KOPT-K1 (cell line): ENCODE measurements at regions not wholly inside any gene's neighbourhood (a gene's known extent, or its start where the extent isn't known, plus 50 kb on each side); places are given as distances from the start of the nearest gene placed in this dataset.
"Not testable (repeated sequence)": the region's sequence is repeated elsewhere in the genome, so short reads cannot be mapped to it uniquely, and the experiment has no call there.

ENCODE experiments used
- H3K27ac ChIP-seq: fragments of 200-600 bp; sonication (generic); 2 replicates; pipeline ENCODE4 v1.5.1; 2016; ENCODE audit warnings: antibody characterized with exemption, mild to moderate bottlenecking, low read depth, low read length; ENCODE audit not compliant: poor library complexity, severe bottlenecking
- H3K36me3 ChIP-seq: fragments of 200-600 bp; sonication (generic); 2 replicates; pipeline ENCODE4 v1.5.1; 2017; ENCODE audit warnings: antibody characterized with exemption, mild to moderate bottlenecking, low read length, moderate library complexity; ENCODE audit not compliant: insufficient read depth
- H3K9me3 ChIP-seq: fragments of 200-600 bp; sonication (generic); 2 replicates; pipeline ENCODE4 v1.5.1; 2017; ENCODE audit warnings: antibody characterized with exemption, low read length, mild to moderate bottlenecking; ENCODE audit not compliant: insufficient read depth, poor library complexity, severe bottlenecking

DNA sequence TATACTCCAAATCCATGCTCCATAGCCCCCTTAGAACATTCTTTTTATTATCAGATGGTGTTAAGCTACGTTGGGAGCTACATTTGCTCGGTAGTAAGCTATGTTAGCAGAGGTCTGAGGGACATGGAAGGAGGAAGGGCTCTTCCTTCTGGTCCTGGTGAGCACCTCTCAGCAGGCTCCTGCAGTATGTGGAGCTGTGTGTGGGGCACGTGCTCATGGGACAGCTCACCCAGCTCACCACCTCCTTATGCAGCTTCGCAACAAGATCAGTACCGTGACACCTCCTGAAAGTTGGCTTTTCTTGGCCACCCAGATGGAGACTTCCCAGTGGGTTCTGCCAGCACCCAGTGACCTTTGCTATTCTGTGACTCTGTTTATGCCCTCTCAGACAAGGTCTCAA lies 400.5 kb upstream of the SLC10A2 start:
- Histone ChIP-seq H3K9me3 (no peaks in the 10 kb centered on the region), H3K27ac (no peak overlapping the region), H3K36me3 (no peaks in the 10 kb centered on the region)

DNA sequence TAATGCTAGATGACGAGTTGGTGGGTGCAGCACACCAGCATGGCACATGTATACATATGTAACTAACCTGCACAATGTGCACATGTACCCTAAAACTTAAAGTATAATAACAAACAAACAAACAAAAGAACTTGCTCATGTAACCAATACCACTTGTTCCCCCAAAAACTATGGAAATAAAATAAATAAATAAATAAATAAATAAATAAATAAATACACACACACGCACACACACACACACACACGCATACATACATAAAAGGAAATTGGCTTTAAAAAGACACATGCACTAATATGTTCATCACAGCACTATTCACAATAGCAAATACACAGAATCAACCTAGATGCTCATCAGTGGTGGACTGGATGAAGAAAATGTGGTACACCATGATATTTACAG lies 394.0 kb upstream of the SLC10A2 start:
- not testable (repeated sequence) for H3K27ac ChIP-seq, H3K36me3 ChIP-seq, H3K9me3 ChIP-seq

DNA sequence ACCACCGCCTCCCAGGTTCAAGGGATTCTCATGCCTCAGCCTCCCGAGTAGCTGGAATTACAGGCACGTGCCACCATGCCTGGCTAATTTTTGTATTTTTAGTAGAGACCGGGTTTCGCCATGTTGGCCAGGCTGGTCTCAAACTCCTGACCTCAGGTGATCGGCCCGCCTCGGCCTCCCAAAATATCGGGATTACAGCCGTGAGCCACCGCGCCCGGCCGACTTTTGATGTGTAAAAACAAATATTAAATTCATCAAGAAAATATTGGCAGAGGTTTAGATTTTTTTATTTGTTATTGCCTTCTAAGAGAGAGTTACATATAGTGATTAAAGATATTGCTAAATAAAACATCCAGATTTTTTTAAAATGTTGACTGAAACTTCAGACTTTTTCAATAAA lies 390.8 kb upstream of the SLC10A2 start:
- H3K27ac ChIP-seq, H3K36me3 ChIP-seq, H3K9me3 ChIP-seq: not testable (repeated sequence)

DNA sequence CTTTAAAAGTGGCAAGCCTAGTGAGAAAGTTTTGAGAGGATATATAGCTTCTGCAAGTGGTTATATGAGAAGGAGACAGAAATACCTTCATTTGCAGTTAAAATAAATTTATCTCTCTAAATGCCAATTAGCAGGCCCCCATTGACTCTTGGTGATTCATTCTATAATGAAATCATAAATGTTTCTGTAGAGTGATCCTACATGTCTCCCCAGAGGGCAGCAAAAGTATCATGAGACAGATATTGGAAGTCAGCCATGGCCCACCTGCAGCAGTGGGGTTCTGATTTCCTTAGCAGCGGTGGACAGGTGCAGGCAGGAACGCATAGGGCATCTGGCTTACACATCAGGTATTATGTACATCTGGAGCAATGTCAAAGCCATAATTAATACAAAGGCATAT lies 385.4 kb upstream of the SLC10A2 start:
- Histone ChIP-seq H3K27ac (no peak overlapping the region), H3K36me3 (no peaks in the 10 kb centered on the region), H3K9me3 (no peaks in the 10 kb centered on the region)

DNA sequence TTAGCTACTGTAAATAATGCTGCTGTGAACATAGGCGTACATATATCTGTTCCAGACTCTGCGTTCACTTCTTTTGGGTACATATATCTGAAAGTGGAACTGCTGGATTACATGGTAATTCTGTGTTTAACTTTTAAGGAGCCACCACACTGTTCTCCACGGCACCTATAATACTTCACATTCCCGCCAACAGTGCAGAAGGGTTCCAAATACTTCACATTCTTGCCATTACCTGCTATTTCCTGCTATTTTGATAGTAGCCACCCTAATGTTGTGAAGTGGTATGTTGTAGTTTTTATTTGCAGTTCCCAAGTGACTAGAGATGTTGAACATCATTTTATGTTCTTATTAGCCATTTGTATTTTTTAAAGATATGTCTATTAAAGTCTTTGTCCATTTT lies 377.4 kb upstream of the SLC10A2 start:
- H3K36me3 ChIP-seq, result no peaks in the 10 kb centered on the region
- no peak overlapping the region for H3K27ac ChIP-seq
- H3K9me3 ChIP-seq, result no peaks in the 10 kb centered on the region

DNA sequence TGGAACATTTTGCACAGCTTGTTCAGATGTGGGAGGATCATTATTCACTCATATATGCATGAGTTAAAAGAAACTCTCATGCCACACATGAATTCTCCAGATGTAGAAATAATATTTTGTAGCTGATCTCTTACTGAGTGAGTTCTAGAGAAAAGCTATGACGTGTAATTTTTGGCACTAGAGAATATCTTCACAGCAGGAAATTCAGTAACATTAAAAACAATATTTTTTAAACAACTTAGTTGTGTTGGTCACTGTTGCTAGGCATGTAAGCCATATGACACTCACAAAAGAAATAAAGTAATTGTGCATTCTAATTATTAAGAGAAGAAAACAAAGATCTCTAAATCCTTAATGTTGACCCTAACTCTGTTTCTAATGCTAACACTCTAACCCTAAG lies 371.4 kb upstream of the SLC10A2 start:
- H3K27ac ChIP-seq, result no peak overlapping the region
- H3K36me3 ChIP-seq, result no peaks in the 10 kb centered on the region
- no peaks in the 10 kb centered on the region for H3K9me3 ChIP-seq

DNA sequence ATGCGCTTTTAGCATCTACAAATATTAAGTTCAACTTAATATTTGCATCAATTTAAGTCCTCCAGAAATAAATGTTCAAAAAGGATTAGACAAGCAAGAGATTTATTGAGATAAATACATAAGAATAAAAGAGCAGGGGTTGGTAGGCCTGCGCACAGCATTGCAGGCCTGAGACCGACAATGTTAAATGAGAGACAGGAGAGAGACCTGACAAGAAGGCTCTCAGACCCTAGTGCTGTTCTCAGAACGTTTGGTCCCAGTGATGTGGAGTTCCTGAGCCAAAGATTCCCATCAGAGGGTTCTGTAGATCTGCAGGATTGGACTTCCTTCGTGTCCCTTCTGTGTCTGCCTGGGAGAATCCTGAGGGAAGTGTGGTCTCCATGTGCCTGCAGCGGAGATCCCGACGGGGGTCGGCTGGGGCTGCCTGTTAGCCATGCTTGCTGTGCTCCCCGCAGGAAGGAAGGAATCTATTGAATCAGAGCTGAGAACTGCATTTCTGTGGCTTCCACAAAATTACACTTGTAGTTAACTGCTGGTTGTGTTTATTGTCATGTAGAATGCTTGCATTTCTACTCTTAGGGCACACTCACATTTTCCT lies 369.9 kb upstream of the SLC10A2 start:
- Histone ChIP-seq H3K9me3 (no peaks in the 10 kb centered on the region), H3K27ac (no peak overlapping the region), H3K36me3 (no peaks in the 10 kb centered on the region)

DNA sequence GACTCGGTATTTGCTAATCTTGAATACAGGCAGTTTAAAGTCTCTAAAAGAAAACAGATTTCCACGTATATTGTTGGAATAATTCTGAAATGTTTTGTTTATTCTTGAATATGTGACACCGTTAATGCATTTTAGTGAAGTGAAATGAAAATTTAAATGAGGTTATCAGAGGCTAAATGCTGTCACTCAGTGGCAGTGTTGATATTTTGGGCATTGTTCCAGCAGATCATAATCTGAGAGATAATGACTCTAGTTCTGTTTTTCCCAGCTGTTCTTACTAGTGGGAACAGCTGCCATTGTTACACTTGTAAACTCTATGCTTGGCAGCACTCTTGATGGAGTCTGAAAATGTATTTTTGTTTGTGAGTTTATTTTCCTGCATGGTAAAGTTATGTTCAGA lies 365.6 kb upstream of the SLC10A2 start:
- H3K9me3 ChIP-seq, result no peaks in the 10 kb centered on the region
- H3K36me3 ChIP-seq, result no peaks in the 10 kb centered on the region
- no peak overlapping the region for H3K27ac ChIP-seq

DNA sequence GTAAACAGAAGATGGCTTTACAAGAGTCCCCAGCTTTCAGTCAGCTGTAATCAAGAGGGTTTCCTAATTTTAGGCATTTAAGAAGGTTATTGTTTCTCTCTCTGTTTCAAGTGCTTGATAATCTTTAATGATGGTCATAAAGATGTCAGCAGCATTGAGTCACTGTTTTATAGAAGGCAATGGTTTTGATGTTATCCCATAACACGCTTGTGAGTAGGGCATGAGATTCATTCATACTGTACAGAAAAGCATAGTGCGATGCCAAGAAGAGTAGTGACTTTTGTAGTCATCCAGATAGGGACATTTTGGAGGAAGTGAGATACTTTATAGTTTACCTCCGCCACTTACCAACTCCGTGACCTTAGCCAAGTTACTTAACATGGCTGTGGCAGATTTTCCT lies 364.2 kb upstream of the SLC10A2 start:
- Histone ChIP-seq H3K36me3 (no peaks in the 10 kb centered on the region), H3K27ac (no peak overlapping the region), H3K9me3 (no peaks in the 10 kb centered on the region)

DNA sequence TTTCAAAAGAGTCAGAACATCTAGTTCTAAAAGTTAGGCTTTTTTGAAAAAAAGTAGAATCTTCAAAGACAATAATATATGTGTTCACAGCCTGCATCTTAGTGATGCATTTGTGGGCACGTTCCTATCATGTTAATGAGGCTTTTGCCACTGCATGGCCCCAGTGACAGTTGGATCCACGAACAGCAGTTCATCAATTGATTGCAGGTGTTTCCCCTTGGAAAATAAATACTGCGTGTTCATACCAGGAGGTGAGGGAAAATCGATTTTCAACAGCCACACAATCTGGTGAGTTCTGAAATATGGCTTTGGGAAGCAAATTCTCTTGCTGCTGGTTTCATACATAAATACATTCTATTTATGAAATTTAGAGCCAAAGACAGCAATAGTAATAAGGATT lies 343.8 kb upstream of the SLC10A2 start:
- Histone ChIP-seq H3K36me3 (no peaks in the 10 kb centered on the region), H3K9me3 (no peaks in the 10 kb centered on the region), H3K27ac (no peak overlapping the region)

DNA sequence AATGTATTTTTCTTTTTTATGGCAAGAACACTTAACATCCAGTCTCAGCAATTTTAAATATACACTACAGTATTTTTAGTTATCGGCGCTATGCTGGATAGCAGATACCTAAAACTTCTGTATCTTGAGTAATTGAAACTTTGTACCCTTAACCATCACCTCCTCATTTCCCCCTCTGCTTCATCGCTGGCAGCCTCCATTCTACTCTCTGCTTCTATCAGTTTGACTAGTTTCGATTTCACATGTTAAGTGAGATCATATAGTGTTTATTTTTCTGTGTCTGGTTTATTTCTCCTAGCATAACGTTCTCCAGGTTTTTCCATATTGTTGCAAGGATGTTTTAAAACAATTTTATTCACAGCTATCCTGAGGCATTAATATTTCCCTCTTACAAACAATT lies 340.8 kb upstream of the SLC10A2 start:
- Histone ChIP-seq H3K9me3 (no peaks in the 10 kb centered on the region), H3K27ac (no peak overlapping the region), H3K36me3 (no peaks in the 10 kb centered on the region)

DNA sequence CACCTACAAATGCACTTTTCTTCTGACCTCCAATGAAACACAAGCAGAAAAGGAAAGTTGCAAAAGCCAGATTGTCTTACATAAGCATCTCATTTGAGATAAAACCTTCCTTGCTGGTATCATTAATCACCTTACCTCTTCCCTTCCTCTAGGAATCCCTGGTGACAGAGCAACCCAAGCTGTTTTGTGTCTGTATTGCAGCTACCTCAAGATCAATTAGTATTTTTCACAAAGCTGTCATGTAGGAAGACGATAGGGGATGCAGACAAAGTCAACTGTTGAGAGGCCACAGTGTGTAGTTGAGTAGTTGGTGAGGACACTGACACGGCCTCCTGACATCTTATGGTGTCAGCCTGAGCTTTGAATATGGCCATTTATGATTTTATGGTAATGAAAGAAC lies 339.1 kb upstream of the SLC10A2 start:
- H3K9me3 ChIP-seq, result no peaks in the 10 kb centered on the region
- H3K27ac ChIP-seq, result no peak overlapping the region
- no peaks in the 10 kb centered on the region for H3K36me3 ChIP-seq

DNA sequence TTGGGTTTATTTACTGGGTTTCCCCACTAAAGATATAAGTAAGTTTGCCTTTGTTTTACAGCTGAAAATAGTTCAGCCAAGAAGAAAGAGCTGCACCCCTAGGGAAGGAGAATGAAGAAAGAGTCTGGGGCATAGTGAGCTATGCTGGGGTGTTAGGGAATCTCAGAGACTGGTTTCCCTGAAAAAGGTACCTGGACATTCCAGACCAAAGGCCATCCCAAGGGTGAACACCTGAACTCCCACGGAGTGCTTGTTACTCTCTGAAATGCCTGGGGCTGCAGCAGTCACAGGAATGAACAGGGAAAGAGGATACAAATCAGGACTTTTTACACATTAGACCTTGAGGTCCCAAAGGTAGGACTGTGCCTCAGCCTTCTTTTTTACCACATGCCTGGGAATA lies 337.6 kb upstream of the SLC10A2 start:
- H3K36me3 ChIP-seq, result no peaks in the 10 kb centered on the region
- no peaks in the 10 kb centered on the region for H3K9me3 ChIP-seq
- no peak overlapping the region for H3K27ac ChIP-seq

DNA sequence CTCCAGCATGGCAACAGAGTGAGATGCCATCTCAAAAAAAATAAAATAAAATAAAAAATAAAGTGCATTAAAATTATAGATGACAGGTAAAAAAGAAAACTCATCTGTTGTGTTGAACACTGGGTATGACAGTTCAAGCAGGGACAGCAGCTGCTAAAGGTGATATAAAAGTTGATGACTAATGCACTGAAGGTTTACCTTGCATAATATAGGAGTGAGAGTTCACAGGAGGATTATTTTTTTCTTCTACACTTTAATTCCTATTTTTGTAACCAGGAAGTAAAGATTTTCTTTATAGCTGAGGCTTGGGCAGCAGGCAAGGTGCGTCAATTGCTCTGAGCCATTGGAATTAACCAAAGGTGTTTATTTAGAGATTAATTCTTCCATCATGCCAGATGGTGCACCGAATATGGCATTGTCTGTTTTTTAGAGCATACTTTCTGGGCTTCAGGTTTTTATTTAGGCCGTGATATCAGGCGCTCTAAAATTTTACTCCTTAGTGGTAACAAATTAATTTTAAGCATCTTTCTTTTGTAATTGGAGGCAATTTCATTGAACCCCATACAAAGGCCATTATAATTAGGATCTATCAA lies 337.0 kb upstream of the SLC10A2 start:
- H3K27ac ChIP-seq, result no peak overlapping the region
- H3K9me3 ChIP-seq, result no peaks in the 10 kb centered on the region
- H3K36me3 ChIP-seq, result no peaks in the 10 kb centered on the region

DNA sequence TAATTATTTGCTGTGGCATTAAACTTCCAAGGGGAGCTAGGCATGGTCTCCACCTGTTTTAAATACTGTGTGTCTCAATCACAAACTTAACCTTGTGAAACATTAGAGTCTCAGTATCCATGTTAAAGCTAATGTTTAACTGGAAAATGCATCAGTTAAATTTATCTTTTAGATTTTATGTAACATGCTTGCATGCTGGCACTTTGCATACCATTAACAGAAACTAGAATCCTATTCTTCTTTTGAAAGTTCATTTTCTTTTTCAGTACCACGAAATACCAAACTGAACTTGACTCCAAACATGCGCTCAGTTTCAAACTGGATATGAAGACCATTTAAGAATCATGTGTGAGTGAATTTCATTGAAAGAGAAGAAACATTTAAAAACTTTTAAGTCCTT lies 328.9 kb upstream of the SLC10A2 start:
- Histone ChIP-seq H3K9me3 (no peaks in the 10 kb centered on the region), H3K27ac (no peak overlapping the region), H3K36me3 (no peaks in the 10 kb centered on the region)

DNA sequence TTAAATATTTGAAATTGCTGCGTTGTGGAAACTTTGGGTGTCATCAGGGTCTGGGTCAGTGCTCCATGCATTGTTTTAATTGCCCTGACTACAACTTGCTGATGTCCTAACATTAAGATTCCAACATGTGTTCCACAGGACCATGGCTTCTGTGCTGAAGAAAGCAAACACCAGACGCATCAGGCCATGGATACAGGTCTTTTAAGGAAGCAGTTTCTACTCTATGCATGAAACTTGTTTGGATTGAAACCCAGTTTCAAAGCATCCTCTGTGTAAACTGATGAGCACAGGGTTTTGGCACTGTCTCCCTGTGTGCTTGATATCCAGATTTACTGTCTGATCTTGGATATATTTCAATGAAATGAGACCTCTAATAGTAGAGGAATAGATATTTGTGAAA lies 328.4 kb upstream of the SLC10A2 start:
- H3K36me3 ChIP-seq, result no peaks in the 10 kb centered on the region
- H3K27ac ChIP-seq, result no peak overlapping the region
- H3K9me3 ChIP-seq, result no peaks in the 10 kb centered on the region
